Endothelial cell of umbilical vein (primary cell): ENCODE measurements at regions not wholly inside any gene's neighbourhood (a gene's known extent, or its start where the extent isn't known, plus 50 kb on each side); places are given as distances from the start of the nearest gene placed in this dataset.

Experiments used
- BruUV-seq: library from RNA; stranded (reverse); fragments of 400-500 nt; replicated peaks from 2 replicates; lab custom pipeline; 2021; lab: Mats Ljungman, UMichigan
- CTCF ChIA-PET: fragments of 300-600, 350-600 bp; sonication (Branson Sonifier 250); formaldehyde crosslinking; loops from one replicate; lab custom pipeline; 2021; ENCODE audit warnings: antibody characterized with exemption, inconsistent platforms; lab: Charles Lee
- POLR2A ChIA-PET: fragments of 300-600, 350-600 bp; sonication (Branson Sonifier 250); formaldehyde crosslinking; loops from one replicate; lab custom pipeline; 2021; ENCODE audit warnings: antibody characterized with exemption, inconsistent platforms; lab: Charles Lee
- DNase-seq: peaks from one replicate; pipeline ENCODE4 v3.0.0-alpha.2; 2011; ENCODE audit warnings: low read depth, low spot score
- FAIRE-seq: peaks from 2 replicates; lab custom pipeline; 2011; peaks lifted over from hg19 to GRCh38; lab: Jason Lieb, UNC
- H2AFZ ChIP-seq: 2 replicates; pipeline ENCODE4 v1.6.0; 2012; ENCODE audit warnings: low read depth, low read length, control low read depth, inconsistent platforms
- H3K27ac ChIP-seq: 2 replicates; pipeline ENCODE4 v1.5.1; 2011; ENCODE audit warnings: low read depth, mild to moderate bottlenecking, control low read depth, low read length, moderate library complexity; ENCODE audit not compliant: insufficient read depth
- H3K27me3 ChIP-seq, 2 experiments: 2 replicates each; pipeline versions ENCODE4 v1.6.0 to v1.6.1; 2011; ENCODE audit warnings: low read length in 2 of 2, mixed read lengths in 1 of 2; ENCODE audit not compliant: control insufficient read depth in 2 of 2, insufficient read depth in 2 of 2
- H3K36me3 ChIP-seq, 2 experiments: 2 replicates in 1 of 2; 3 replicates in 1 of 2; pipeline ENCODE4 v1.5.1; 2011; ENCODE audit warnings: low read length in 2 of 2, mild to moderate bottlenecking in 1 of 2, moderate library complexity in 1 of 2; ENCODE audit not compliant: control insufficient read depth in 2 of 2, insufficient read depth in 2 of 2; ENCODE audit errors: extremely low read depth in 1 of 2
- H3K4me1 ChIP-seq: 3 replicates; pipeline ENCODE4 v1.5.1; 2011; ENCODE audit warnings: mild to moderate bottlenecking, low read length; ENCODE audit not compliant: control insufficient read depth, insufficient read depth; ENCODE audit errors: extremely low read depth
- H3K4me2 ChIP-seq: 2 replicates; pipeline ENCODE4 v1.6.1; 2011; ENCODE audit warnings: low read length, control low read depth, mixed read lengths; ENCODE audit not compliant: insufficient read depth
- H3K4me3 ChIP-seq, 3 experiments: fragments of 200-600 bp in 1 of 3; sonication (generic), shearing (Covaris generic) in 1 of 3; replicated peaks in 1 of 3; 2 replicates each; pipeline ENCODE4 v1.5.1; 2011 to 2016; ENCODE audit warnings: control low read depth in 3 of 3, low read length in 3 of 3, mild to moderate bottlenecking in 2 of 3, inconsistent platforms in 1 of 3, low read depth in 1 of 3, moderate library complexity in 1 of 3; ENCODE audit not compliant: insufficient read depth in 1 of 3
- H3K79me2 ChIP-seq: 2 replicates; pipeline ENCODE4 v1.6.0; 2012; ENCODE audit warnings: low read length, inconsistent platforms; ENCODE audit not compliant: control insufficient read depth, insufficient read depth
- H3K9ac ChIP-seq: replicated peaks from 2 replicates; pipeline ENCODE3; 2011; ENCODE audit warnings: low read length, control low read depth; ENCODE audit not compliant: insufficient read depth; ENCODE audit errors: extremely low read depth
- H3K9me1 ChIP-seq: replicated peaks from 3 replicates; pipeline ENCODE4 v1.6.0; 2011; ENCODE audit warnings: mild to moderate bottlenecking, low read length; ENCODE audit not compliant: control insufficient read depth, insufficient read depth; ENCODE audit errors: extremely low read depth
- H3K9me3 ChIP-seq: replicated peaks from 2 replicates; pipeline ENCODE4 v1.5.1; 2012; ENCODE audit warnings: low read length, inconsistent platforms; ENCODE audit not compliant: control insufficient read depth, insufficient read depth
- H4K20me1 ChIP-seq: replicated peaks from 2 replicates; pipeline ENCODE3; 2011; ENCODE audit warnings: mild to moderate bottlenecking, low read length; ENCODE audit not compliant: control insufficient read depth, insufficient read depth; ENCODE audit errors: extremely low read depth
- EZH2 ChIP-seq: IDR thresholded peaks from 2 replicates; pipeline ENCODE4 v1.6.1; 2012; ENCODE audit warnings: borderline replicate concordance, low read depth, mild to moderate bottlenecking, moderate library complexity, low read length, inconsistent platforms; ENCODE audit not compliant: severe bottlenecking
- FOS ChIP-seq: IDR thresholded peaks from 2 replicates; pipeline ENCODE4 v1.6.1; 2011; ENCODE audit warnings: mild to moderate bottlenecking, low read length, moderate library complexity, borderline replicate concordance; ENCODE audit not compliant: insufficient read depth
- GATA2 ChIP-seq: IDR thresholded peaks from 2 replicates; pipeline ENCODE4 v1.7.0; 2011; ENCODE audit warnings: low read depth, mild to moderate bottlenecking, moderate library complexity, mixed read lengths, low read length; ENCODE audit not compliant: insufficient read length, insufficient read depth
- MYC ChIP-seq: IDR thresholded peaks from one replicate; pipeline ENCODE4 v1.6.1; 2011; ENCODE audit warnings: mild to moderate bottlenecking, low read depth, low read length
- POLR2A ChIP-seq: IDR thresholded peaks from 2 replicates; pipeline ENCODE4 v1.6.1; 2012; ENCODE audit warnings: low read depth, mild to moderate bottlenecking, control low read depth, low read length
- POLR2AphosphoS5 ChIP-seq: IDR thresholded peaks from 2 replicates; pipeline ENCODE4 v1.6.1; 2012; ENCODE audit warnings: low read depth, mild to moderate bottlenecking, control low read depth, low read length, moderate library complexity; ENCODE audit not compliant: insufficient read depth
- dilution Hi-C: fragments of 300-500 bp; cut with MboI; formaldehyde crosslinking; loops from one replicate; pipeline ENCODE4 v1.15.0; 2019; ENCODE audit warnings: low sequenced_read_pairs; ENCODE audit not compliant: extremely low pct_ligation_motif_present
- intact Hi-C: fragments of 100-400 bp; cut with micrococcal nuclease; formaldehyde crosslinking; loops from one replicate; pipeline ENCODE4 v1.10.0; 2022
- TF ChIP-seq, protein P1 (sequence below): IDR thresholded peaks from 2 replicates; pipeline ENCODE4 v1.6.1; 2011; ENCODE audit not compliant: insufficient read depth, insufficient read length
- TF ChIP-seq, protein P2 (sequence below), 2 donors: IDR thresholded peaks; 1 replicate in 1 of 2; 2 replicates in 1 of 2; pipeline ENCODE4 v1.5.1; 2011; ENCODE audit warnings: low read length in 2 of 2, mild to moderate bottlenecking in 2 of 2, moderate library complexity in 2 of 2, control low read depth in 1 of 2, inconsistent platforms in 1 of 2, low read depth in 1 of 2; ENCODE audit not compliant: insufficient read depth in 1 of 2; ENCODE audit errors: extremely low read depth in 1 of 2

DNA sequence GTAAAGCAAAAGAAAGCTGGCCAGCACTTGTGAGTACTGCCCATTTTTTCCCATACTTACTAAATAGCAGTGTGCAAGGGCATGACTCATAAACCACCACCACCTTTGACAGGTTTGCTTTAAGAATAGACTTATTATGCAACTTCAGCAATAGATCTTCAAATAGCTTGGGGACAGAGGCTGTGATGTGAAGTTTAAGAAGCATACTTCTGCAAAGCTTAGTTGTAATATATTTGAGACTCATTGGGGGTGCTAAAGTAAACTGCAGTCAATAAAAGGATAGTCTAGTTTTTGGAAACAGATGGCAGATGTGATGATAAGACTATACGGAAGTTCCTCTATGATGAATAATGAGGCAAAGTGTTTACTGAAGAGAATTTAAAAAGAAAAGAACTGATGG is 210.0 kb downstream of the PLA2G4A start:
- no peaks in the 10 kb centered on the region for H3K36me3 ChIP-seq
- no peak overlapping the region for H3K4me2 ChIP-seq
- no peaks in the 10 kb centered on the region for H3K9me1 ChIP-seq
- intact Hi-C loops (no loop called here), dilution Hi-C loops (no loop called here)
- ChIA-PET CTCF (interaction anchor here (1.4 kb wide), 1 partner anchor 664 kb away, joined by 3 read pairs; the partner anchor contains the start of gene TPR), POLR2A (no interaction called here)
- H3K27ac ChIP-seq, result no peak overlapping the region
- H3K4me3 ChIP-seq, result no peak overlapping the region
- H3K9ac ChIP-seq, result no peak overlapping the region
- TF ChIP-seq FOS (no peak), GATA2 (peak; percentile 70)
- TF ChIP-seq, protein P1, sequence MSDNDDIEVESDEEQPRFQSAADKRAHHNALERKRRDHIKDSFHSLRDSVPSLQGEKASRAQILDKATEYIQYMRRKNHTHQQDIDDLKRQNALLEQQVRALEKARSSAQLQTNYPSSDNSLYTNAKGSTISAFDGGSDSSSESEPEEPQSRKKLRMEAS, result no peak
- H3K4me1 ChIP-seq, result peaks cover 2% of the 10 kb centered on the region
- no peaks in the 10 kb centered on the region for H3K79me2 ChIP-seq
- H2AFZ ChIP-seq, result no peak overlapping the region
- no peaks in the 10 kb centered on the region for H4K20me1 ChIP-seq
- FAIRE-seq, result no peak
- H3K27me3 ChIP-seq, result no peaks in the 10 kb centered on the region
- BruUV-seq, result no TSS peak
- peak; percentile 17 for DNase-seq
- H3K9me3 ChIP-seq, result no peaks in the 10 kb centered on the region

DNA sequence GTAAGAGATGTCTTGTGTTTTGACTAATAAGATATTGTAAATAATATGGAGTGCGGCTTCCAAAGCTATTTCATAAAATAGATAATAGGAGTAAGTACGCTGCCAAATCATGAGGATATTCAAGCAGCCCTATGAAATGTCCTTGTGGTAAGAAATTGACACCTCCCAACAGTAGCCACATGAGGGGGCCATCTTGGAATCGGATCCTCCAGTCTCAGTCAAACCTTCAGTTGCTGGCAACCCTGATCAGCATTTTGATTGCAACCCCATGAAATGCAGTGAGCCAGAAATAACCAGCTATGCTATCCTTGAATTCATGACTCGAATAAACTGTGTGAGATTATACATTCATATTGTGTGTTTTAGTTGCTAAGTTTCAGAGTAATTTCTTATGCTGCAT is 212.4 kb downstream of the PLA2G4A start:
- intact Hi-C loops, result no loop called here
- no peaks in the 10 kb centered on the region for H3K9me3 ChIP-seq
- H3K4me3 ChIP-seq, result no peak overlapping the region
- no peaks in the 10 kb centered on the region for H3K9me1 ChIP-seq
- TF ChIP-seq MYC (no peak), POLR2A (no peak), POLR2AphosphoS5 (no peak), FOS (no peak), GATA2 (no peak), EZH2 (no peak)
- TF ChIP-seq, protein P2, sequence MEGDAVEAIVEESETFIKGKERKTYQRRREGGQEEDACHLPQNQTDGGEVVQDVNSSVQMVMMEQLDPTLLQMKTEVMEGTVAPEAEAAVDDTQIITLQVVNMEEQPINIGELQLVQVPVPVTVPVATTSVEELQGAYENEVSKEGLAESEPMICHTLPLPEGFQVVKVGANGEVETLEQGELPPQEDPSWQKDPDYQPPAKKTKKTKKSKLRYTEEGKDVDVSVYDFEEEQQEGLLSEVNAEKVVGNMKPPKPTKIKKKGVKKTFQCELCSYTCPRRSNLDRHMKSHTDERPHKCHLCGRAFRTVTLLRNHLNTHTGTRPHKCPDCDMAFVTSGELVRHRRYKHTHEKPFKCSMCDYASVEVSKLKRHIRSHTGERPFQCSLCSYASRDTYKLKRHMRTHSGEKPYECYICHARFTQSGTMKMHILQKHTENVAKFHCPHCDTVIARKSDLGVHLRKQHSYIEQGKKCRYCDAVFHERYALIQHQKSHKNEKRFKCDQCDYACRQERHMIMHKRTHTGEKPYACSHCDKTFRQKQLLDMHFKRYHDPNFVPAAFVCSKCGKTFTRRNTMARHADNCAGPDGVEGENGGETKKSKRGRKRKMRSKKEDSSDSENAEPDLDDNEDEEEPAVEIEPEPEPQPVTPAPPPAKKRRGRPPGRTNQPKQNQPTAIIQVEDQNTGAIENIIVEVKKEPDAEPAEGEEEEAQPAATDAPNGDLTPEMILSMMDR (IDR thresholded peaks at IDR 0.05; ENCODE audit: extremely low read depth in 1 of 2, insufficient read depth in 1 of 2, low read depth in 1 of 2, low read length in 2 of 2), result no peak
- POLR2A ChIA-PET, result no interaction called here
- H3K4me1 ChIP-seq, result no peaks in the 10 kb centered on the region
- no peak overlapping the region for H2AFZ ChIP-seq
- no peaks in the 10 kb centered on the region for H4K20me1 ChIP-seq
- dilution Hi-C loops, result no loop called here
- H3K36me3 ChIP-seq, result no peaks in the 10 kb centered on the region
- no TSS peak for BruUV-seq
- no peak for FAIRE-seq
- DNase-seq, result no peak
- CTCF ChIA-PET, result interaction anchor here (1.6 kb wide), 1 partner anchor 10 kb away, joined by 7 read pairs; no protein-coding TSS in a partner anchor
- no peak overlapping the region for H3K4me2 ChIP-seq
- no peaks in the 10 kb centered on the region for H3K27me3 ChIP-seq
- no peaks in the 10 kb centered on the region for H3K79me2 ChIP-seq
- H3K27ac ChIP-seq, result no peak overlapping the region
- no peak overlapping the region for H3K9ac ChIP-seq
